Endothelial cell of umbilical vein (primary cell): ENCODE measurements at regions not wholly inside any gene's neighbourhood (a gene's known extent, or its start where the extent isn't known, plus 50 kb on each side); places are given as distances from the start of the nearest gene placed in this dataset.

Source experiments
- BruUV-seq: library from RNA; stranded (reverse); fragments of 400-500 nt; replicated peaks from 2 replicates; lab custom pipeline; 2021; lab: Mats Ljungman, UMichigan
- CTCF ChIA-PET: fragments of 300-600, 350-600 bp; sonication (Branson Sonifier 250); formaldehyde crosslinking; loops from one replicate; lab custom pipeline; 2021; ENCODE audit warnings: antibody characterized with exemption, inconsistent platforms; lab: Charles Lee
- POLR2A ChIA-PET: fragments of 300-600, 350-600 bp; sonication (Branson Sonifier 250); formaldehyde crosslinking; loops from one replicate; lab custom pipeline; 2021; ENCODE audit warnings: antibody characterized with exemption, inconsistent platforms; lab: Charles Lee
- DNase-seq: peaks from one replicate; pipeline ENCODE4 v3.0.0-alpha.2; 2011; ENCODE audit warnings: low read depth, low spot score
- FAIRE-seq: peaks from 2 replicates; lab custom pipeline; 2011; peaks lifted over from hg19 to GRCh38; lab: Jason Lieb, UNC
- H2AFZ ChIP-seq: 2 replicates; pipeline ENCODE4 v1.6.0; 2012; ENCODE audit warnings: low read depth, low read length, control low read depth, inconsistent platforms
- H3K27ac ChIP-seq: 2 replicates; pipeline ENCODE4 v1.5.1; 2011; ENCODE audit warnings: low read depth, mild to moderate bottlenecking, control low read depth, low read length, moderate library complexity; ENCODE audit not compliant: insufficient read depth
- H3K27me3 ChIP-seq, 2 experiments: 2 replicates each; pipeline versions ENCODE4 v1.6.0 to v1.6.1; 2011; ENCODE audit warnings: low read length in 2 of 2, mixed read lengths in 1 of 2; ENCODE audit not compliant: control insufficient read depth in 2 of 2, insufficient read depth in 2 of 2
- H3K36me3 ChIP-seq, 2 experiments: 2 replicates in 1 of 2; 3 replicates in 1 of 2; pipeline ENCODE4 v1.5.1; 2011; ENCODE audit warnings: low read length in 2 of 2, mild to moderate bottlenecking in 1 of 2, moderate library complexity in 1 of 2; ENCODE audit not compliant: control insufficient read depth in 2 of 2, insufficient read depth in 2 of 2; ENCODE audit errors: extremely low read depth in 1 of 2
- H3K4me1 ChIP-seq: 3 replicates; pipeline ENCODE4 v1.5.1; 2011; ENCODE audit warnings: mild to moderate bottlenecking, low read length; ENCODE audit not compliant: control insufficient read depth, insufficient read depth; ENCODE audit errors: extremely low read depth
- H3K4me2 ChIP-seq: 2 replicates; pipeline ENCODE4 v1.6.1; 2011; ENCODE audit warnings: low read length, control low read depth, mixed read lengths; ENCODE audit not compliant: insufficient read depth
- H3K4me3 ChIP-seq, 3 experiments: fragments of 200-600 bp in 1 of 3; sonication (generic), shearing (Covaris generic) in 1 of 3; replicated peaks in 1 of 3; 2 replicates each; pipeline ENCODE4 v1.5.1; 2011 to 2016; ENCODE audit warnings: control low read depth in 3 of 3, low read length in 3 of 3, mild to moderate bottlenecking in 2 of 3, inconsistent platforms in 1 of 3, low read depth in 1 of 3, moderate library complexity in 1 of 3; ENCODE audit not compliant: insufficient read depth in 1 of 3
- H3K79me2 ChIP-seq: 2 replicates; pipeline ENCODE4 v1.6.0; 2012; ENCODE audit warnings: low read length, inconsistent platforms; ENCODE audit not compliant: control insufficient read depth, insufficient read depth
- H3K9ac ChIP-seq: replicated peaks from 2 replicates; pipeline ENCODE3; 2011; ENCODE audit warnings: low read length, control low read depth; ENCODE audit not compliant: insufficient read depth; ENCODE audit errors: extremely low read depth
- H3K9me1 ChIP-seq: replicated peaks from 3 replicates; pipeline ENCODE4 v1.6.0; 2011; ENCODE audit warnings: mild to moderate bottlenecking, low read length; ENCODE audit not compliant: control insufficient read depth, insufficient read depth; ENCODE audit errors: extremely low read depth
- H3K9me3 ChIP-seq: replicated peaks from 2 replicates; pipeline ENCODE4 v1.5.1; 2012; ENCODE audit warnings: low read length, inconsistent platforms; ENCODE audit not compliant: control insufficient read depth, insufficient read depth
- H4K20me1 ChIP-seq: replicated peaks from 2 replicates; pipeline ENCODE3; 2011; ENCODE audit warnings: mild to moderate bottlenecking, low read length; ENCODE audit not compliant: control insufficient read depth, insufficient read depth; ENCODE audit errors: extremely low read depth
- EZH2 ChIP-seq: IDR thresholded peaks from 2 replicates; pipeline ENCODE4 v1.6.1; 2012; ENCODE audit warnings: borderline replicate concordance, low read depth, mild to moderate bottlenecking, moderate library complexity, low read length, inconsistent platforms; ENCODE audit not compliant: severe bottlenecking
- FOS ChIP-seq: IDR thresholded peaks from 2 replicates; pipeline ENCODE4 v1.6.1; 2011; ENCODE audit warnings: mild to moderate bottlenecking, low read length, moderate library complexity, borderline replicate concordance; ENCODE audit not compliant: insufficient read depth
- GATA2 ChIP-seq: IDR thresholded peaks from 2 replicates; pipeline ENCODE4 v1.7.0; 2011; ENCODE audit warnings: low read depth, mild to moderate bottlenecking, moderate library complexity, mixed read lengths, low read length; ENCODE audit not compliant: insufficient read length, insufficient read depth
- JUN ChIP-seq: IDR thresholded peaks from 2 replicates; pipeline ENCODE4 v1.6.1; 2011; ENCODE audit warnings: borderline replicate concordance, low read depth; ENCODE audit not compliant: insufficient read length, insufficient read depth
- MYC ChIP-seq: IDR thresholded peaks from one replicate; pipeline ENCODE4 v1.6.1; 2011; ENCODE audit warnings: mild to moderate bottlenecking, low read depth, low read length
- POLR2A ChIP-seq: IDR thresholded peaks from 2 replicates; pipeline ENCODE4 v1.6.1; 2012; ENCODE audit warnings: low read depth, mild to moderate bottlenecking, control low read depth, low read length
- POLR2AphosphoS5 ChIP-seq: IDR thresholded peaks from 2 replicates; pipeline ENCODE4 v1.6.1; 2012; ENCODE audit warnings: low read depth, mild to moderate bottlenecking, control low read depth, low read length, moderate library complexity; ENCODE audit not compliant: insufficient read depth
- dilution Hi-C: fragments of 300-500 bp; cut with MboI; formaldehyde crosslinking; loops from one replicate; pipeline ENCODE4 v1.15.0; 2019; ENCODE audit warnings: low sequenced_read_pairs; ENCODE audit not compliant: extremely low pct_ligation_motif_present
- intact Hi-C: fragments of 100-400 bp; cut with micrococcal nuclease; formaldehyde crosslinking; loops from one replicate; pipeline ENCODE4 v1.10.0; 2022
- TF ChIP-seq, protein P1 (sequence below): IDR thresholded peaks from 2 replicates; pipeline ENCODE4 v1.6.1; 2011; ENCODE audit not compliant: insufficient read depth, insufficient read length
- TF ChIP-seq, protein P2 (sequence below), 2 donors: IDR thresholded peaks; 1 replicate in 1 of 2; 2 replicates in 1 of 2; pipeline ENCODE4 v1.5.1; 2011; ENCODE audit warnings: low read length in 2 of 2, mild to moderate bottlenecking in 2 of 2, moderate library complexity in 2 of 2, control low read depth in 1 of 2, inconsistent platforms in 1 of 2, low read depth in 1 of 2; ENCODE audit not compliant: insufficient read depth in 1 of 2; ENCODE audit errors: extremely low read depth in 1 of 2

DNA sequence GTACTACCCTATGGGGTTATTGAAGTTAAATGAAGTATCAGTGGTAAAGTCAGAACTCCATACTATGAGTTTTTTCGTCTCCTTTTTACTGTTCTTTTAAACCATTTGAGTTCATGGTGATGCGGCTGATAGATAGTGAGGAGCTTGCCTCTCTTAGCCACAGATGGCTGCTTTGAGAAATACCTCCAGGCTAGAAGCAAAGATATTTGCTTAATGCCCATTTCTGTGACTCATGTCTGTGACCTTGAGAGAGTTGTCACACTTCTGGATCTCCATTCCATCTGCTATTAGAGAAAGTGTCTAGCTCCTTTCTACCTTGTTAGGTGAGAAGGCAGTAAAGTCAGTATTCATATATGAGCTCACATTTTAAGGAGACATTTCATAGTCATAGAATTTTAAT, 89.5 kb upstream of the PLXNA2 start:
- DNase-seq (no peak), FAIRE-seq (no peak)
- ChIA-PET CTCF (interaction anchor here (0.8 to 1.4 kb wide), 2 partner anchors 11 to 164 kb away, joined by 3 to 4 read pairs; no protein-coding TSS in a partner anchor), POLR2A (no interaction called here)
- Histone ChIP-seq H2AFZ (no peak overlapping the region), H3K79me2 (no peaks in the 10 kb centered on the region), H3K4me3 (no peak overlapping the region), H3K9ac (no peak overlapping the region), H3K27me3 (peaks cover 0 to 6% of the 10 kb centered on the region in 2 experiments), H3K4me2 (no peak overlapping the region), H3K9me1 (no peaks in the 10 kb centered on the region), H3K4me1 (no peaks in the 10 kb centered on the region), H3K36me3 (no peaks in the 10 kb centered on the region), H4K20me1 (no peaks in the 10 kb centered on the region), H3K27ac (no peak overlapping the region), H3K9me3 (no peaks in the 10 kb centered on the region)
- TF ChIP-seq GATA2 = no peak
- TF ChIP-seq, protein P1, sequence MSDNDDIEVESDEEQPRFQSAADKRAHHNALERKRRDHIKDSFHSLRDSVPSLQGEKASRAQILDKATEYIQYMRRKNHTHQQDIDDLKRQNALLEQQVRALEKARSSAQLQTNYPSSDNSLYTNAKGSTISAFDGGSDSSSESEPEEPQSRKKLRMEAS = no peak
- no peak for TF ChIP-seq EZH2
- TF ChIP-seq POLR2AphosphoS5 = no peak
- no peak for TF ChIP-seq JUN
- TF ChIP-seq MYC = no peak
- TF ChIP-seq, protein P2, sequence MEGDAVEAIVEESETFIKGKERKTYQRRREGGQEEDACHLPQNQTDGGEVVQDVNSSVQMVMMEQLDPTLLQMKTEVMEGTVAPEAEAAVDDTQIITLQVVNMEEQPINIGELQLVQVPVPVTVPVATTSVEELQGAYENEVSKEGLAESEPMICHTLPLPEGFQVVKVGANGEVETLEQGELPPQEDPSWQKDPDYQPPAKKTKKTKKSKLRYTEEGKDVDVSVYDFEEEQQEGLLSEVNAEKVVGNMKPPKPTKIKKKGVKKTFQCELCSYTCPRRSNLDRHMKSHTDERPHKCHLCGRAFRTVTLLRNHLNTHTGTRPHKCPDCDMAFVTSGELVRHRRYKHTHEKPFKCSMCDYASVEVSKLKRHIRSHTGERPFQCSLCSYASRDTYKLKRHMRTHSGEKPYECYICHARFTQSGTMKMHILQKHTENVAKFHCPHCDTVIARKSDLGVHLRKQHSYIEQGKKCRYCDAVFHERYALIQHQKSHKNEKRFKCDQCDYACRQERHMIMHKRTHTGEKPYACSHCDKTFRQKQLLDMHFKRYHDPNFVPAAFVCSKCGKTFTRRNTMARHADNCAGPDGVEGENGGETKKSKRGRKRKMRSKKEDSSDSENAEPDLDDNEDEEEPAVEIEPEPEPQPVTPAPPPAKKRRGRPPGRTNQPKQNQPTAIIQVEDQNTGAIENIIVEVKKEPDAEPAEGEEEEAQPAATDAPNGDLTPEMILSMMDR (IDR thresholded peaks at IDR 0.05; ENCODE audit: extremely low read depth in 1 of 2, insufficient read depth in 1 of 2, low read depth in 1 of 2, low read length in 2 of 2) = no peak
- TF ChIP-seq POLR2A = no peak
- no peak for TF ChIP-seq FOS
- BruUV-seq = no TSS peak
- intact Hi-C loops = no loop called here
- dilution Hi-C loops = no loop called here
